ENCODE measurements at regions not wholly inside any gene's neighbourhood (a gene's known extent, or its start where the extent isn't known, plus 50 kb on each side); places are given as distances from the start of the nearest gene placed in this dataset.

DNA sequence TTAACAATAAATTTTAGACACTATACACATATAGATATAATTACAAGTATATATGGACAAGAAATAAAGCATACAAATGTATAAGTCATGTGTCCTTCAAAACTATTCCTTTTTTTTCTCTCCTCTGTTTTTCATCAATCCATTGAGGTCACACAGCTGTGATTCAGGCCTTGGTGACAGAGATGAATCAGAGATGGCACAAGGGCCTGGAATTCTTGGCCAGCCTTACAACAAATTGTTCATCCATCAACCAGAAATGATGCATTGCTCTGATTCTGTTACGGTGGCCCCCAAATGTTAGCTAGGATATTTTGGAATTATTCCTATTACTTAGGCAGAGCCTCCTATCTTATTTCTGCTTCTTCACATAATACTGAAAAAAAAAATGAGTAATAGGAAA lies 108.7 kb upstream of the MPDZ start:
- H3K9me3 ChIP-seq (ENCODE audit: control insufficient read depth in 2 of 3, insufficient read depth in 1 of 3, low read length in 3 of 3): peaks cover 0 to 11% (median 0%) of the 10 kb centered on the region in 3 donors
- no peaks in the 10 kb centered on the region for H3K4me1 ChIP-seq (ENCODE audit: control insufficient read depth in 2 of 3, insufficient read depth in 2 of 3, low read depth in 1 of 3, low read length in 3 of 3)
- DNase-seq: no peak
- H3K9ac ChIP-seq (ENCODE audit: low read length in 3 of 3): no peak overlapping the region
- intact Hi-C loops (cut with DNase I): no loop called here
- H3K27ac ChIP-seq (ENCODE audit: low read depth in 2 of 2, low read length in 2 of 2): no peak overlapping the region
- TF ChIP-seq, protein P1, sequence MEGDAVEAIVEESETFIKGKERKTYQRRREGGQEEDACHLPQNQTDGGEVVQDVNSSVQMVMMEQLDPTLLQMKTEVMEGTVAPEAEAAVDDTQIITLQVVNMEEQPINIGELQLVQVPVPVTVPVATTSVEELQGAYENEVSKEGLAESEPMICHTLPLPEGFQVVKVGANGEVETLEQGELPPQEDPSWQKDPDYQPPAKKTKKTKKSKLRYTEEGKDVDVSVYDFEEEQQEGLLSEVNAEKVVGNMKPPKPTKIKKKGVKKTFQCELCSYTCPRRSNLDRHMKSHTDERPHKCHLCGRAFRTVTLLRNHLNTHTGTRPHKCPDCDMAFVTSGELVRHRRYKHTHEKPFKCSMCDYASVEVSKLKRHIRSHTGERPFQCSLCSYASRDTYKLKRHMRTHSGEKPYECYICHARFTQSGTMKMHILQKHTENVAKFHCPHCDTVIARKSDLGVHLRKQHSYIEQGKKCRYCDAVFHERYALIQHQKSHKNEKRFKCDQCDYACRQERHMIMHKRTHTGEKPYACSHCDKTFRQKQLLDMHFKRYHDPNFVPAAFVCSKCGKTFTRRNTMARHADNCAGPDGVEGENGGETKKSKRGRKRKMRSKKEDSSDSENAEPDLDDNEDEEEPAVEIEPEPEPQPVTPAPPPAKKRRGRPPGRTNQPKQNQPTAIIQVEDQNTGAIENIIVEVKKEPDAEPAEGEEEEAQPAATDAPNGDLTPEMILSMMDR (IDR thresholded peaks at IDR 0.05; ENCODE audit: borderline replicate concordance, extremely low read depth, insufficient read depth): no peak
- no peak overlapping the region for H3K4me3 ChIP-seq (ENCODE audit: low read length in 3 of 3)
- no peaks in the 10 kb centered on the region for H3K27me3 ChIP-seq (ENCODE audit: control insufficient read depth, insufficient read depth, low read length)
- H3K36me3 ChIP-seq (ENCODE audit: control insufficient read depth in 2 of 3, insufficient read depth in 3 of 3, low read length in 3 of 3): no peaks in the 10 kb centered on the region
- no peak for FAIRE-seq

DNA sequence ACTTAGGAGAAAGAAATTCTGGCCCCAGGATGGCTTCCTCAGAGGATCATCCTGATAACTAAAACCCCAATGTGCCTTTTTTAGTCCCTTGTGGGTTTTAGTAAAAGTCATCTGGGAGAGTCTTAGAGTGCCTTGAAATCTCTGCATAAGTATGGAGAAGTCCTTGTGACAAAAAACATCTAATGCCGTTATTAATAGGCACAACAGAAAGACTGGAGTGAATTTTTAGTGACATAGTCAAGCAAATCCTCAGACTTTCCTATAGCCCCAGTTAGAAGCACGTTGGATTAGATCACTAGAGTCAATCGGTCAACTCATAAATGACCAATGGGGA lies 108.2 kb upstream of the MPDZ start:
- no peak for FAIRE-seq
- Histone ChIP-seq H3K27ac (ENCODE audit: low read depth in 2 of 2, low read length in 2 of 2) (no peak overlapping the region), H3K36me3 (ENCODE audit: control insufficient read depth in 2 of 3, insufficient read depth in 3 of 3, low read length in 3 of 3) (no peaks in the 10 kb centered on the region), H3K4me3 (ENCODE audit: low read length in 3 of 3) (no peak overlapping the region), H3K9me3 (ENCODE audit: control insufficient read depth in 2 of 3, insufficient read depth in 1 of 3, low read length in 3 of 3) (peaks cover 0 to 11% (median 0%) of the 10 kb centered on the region in 3 donors), H3K9ac (ENCODE audit: low read length in 3 of 3) (no peak overlapping the region), H3K27me3 (ENCODE audit: control insufficient read depth, insufficient read depth, low read length) (no peaks in the 10 kb centered on the region), H3K4me1 (ENCODE audit: control insufficient read depth in 2 of 3, insufficient read depth in 2 of 3, low read depth in 1 of 3, low read length in 3 of 3) (no peaks in the 10 kb centered on the region)
- intact Hi-C loops (cut with DNase I): no loop called here
- TF ChIP-seq, protein P1 (IDR thresholded peaks at IDR 0.05; ENCODE audit: borderline replicate concordance, extremely low read depth, insufficient read depth): no peak
- DNase-seq: no peak

DNA sequence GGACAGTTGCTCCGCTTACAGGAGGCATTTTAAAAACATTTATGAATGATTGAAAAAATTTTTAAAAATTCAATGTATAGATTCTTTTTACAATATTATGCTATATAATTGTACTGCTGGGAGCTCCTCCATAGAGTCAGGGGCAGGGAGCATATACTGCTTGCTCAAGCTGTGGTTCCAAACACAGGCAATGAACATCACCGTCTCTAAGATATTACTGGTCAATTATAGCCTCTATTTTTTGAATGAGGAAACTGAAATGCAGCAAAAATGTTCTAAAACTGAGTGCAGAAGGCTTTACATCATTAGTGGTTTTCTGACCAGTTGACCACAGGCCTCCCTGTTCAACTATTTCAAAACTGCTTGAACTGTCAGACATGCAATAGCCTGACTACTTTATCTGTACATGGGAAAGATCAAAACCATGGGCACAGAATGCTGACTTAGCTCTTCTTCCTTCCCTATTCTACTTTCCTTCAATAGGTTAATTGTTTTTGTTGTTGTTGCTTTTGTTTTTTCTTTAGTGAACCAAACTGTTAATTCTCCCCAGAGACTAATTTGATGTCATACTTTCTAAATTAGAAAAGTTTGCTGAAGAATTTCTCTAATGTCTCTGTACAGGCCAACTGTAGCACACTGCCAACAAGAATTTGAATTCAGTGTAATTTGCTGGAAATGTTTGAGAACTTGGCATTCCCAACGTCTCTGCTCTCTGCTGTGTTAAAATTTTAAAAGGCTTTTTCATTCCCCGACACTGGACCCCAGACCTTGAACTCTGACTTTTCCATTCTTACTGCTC lies 107.6 kb upstream of the MPDZ start:
- Histone ChIP-seq H3K36me3 (ENCODE audit: control insufficient read depth in 2 of 3, insufficient read depth in 3 of 3, low read length in 3 of 3) (no peaks in the 10 kb centered on the region), H3K9ac (ENCODE audit: low read length in 3 of 3) (no peak overlapping the region), H3K27ac (ENCODE audit: low read depth in 2 of 2, low read length in 2 of 2) (no peak overlapping the region), H3K27me3 (ENCODE audit: control insufficient read depth, insufficient read depth, low read length) (no peaks in the 10 kb centered on the region), H3K4me3 (ENCODE audit: low read length in 3 of 3) (no peak overlapping the region), H3K4me1 (ENCODE audit: control insufficient read depth in 2 of 3, insufficient read depth in 2 of 3, low read depth in 1 of 3, low read length in 3 of 3) (no peaks in the 10 kb centered on the region), H3K9me3 (ENCODE audit: control insufficient read depth in 2 of 3, insufficient read depth in 1 of 3, low read length in 3 of 3) (peaks cover 0 to 11% (median 0%) of the 10 kb centered on the region in 3 donors)
- intact Hi-C loops (cut with DNase I): no loop called here
- TF ChIP-seq, protein P1 (IDR thresholded peaks at IDR 0.05; ENCODE audit: borderline replicate concordance, extremely low read depth, insufficient read depth): no peak
- DNase-seq (no peak), FAIRE-seq (no peak)

Measured in kidney (tissue), 13 donors.